HCT116 (cell line): ENCODE measurements at regions not wholly inside any gene's neighbourhood (a gene's known extent, or its start where the extent isn't known, plus 50 kb on each side); places are given as distances from the start of the nearest gene placed in this dataset.

Source experiments
- ATAC-seq: fragments of 200-7000 bp; cut with Tn5 transposase; 2 replicates; pipeline ENCODE4 v1.9.1; 2020; ENCODE audit warnings: mild to moderate bottlenecking, moderate library complexity
- BruUV-seq: library from RNA; stranded (reverse); fragments of 400-500 nt; replicated peaks from 2 replicates; lab custom pipeline; 2021; lab: Mats Ljungman, UMichigan
- CTCF ChIA-PET: fragments of 300-600 bp; sonication (Branson Sonifier 250); formaldehyde crosslinking; loops from one replicate; lab custom pipeline; 2021; ENCODE audit warnings: antibody characterized with exemption; lab: Charles Lee
- POLR2A ChIA-PET: fragments of 300-600, 350-600 bp; sonication (Branson Sonifier 250); formaldehyde crosslinking; loops from one replicate; lab custom pipeline; 2021; ENCODE audit warnings: antibody characterized with exemption; lab: Charles Lee
- RAD21 ChIA-PET, 2 experiments: fragments of 300-600 bp; sonication (Branson Sonifier 250); formaldehyde crosslinking; loops; one replicate each; lab custom pipeline; 2023; ENCODE audit warnings: low total read pairs in 2 of 2; ENCODE audit not compliant: uncharacterized antibody in 2 of 2, unreplicated experiment in 2 of 2, low non-redundant PET in 1 of 2; lab: Charles Lee
- DNase-seq: peaks from one replicate; pipeline ENCODE4 v3.0.0-alpha.2; 2010; ENCODE audit warnings: low read depth, low spot score
- H2AFZ ChIP-seq: fragments of 200-600 bp; shearing (Covaris generic), sonication (generic); 2 replicates; pipeline ENCODE4 v1.6.1; 2017; ENCODE audit warnings: low read depth, mixed run types, mixed read lengths, antibody characterized with exemption, low read length; ENCODE audit not compliant: poor library complexity, severe bottlenecking
- H3K27ac ChIP-seq: 2 replicates; pipeline ENCODE4 v1.5.1; 2012; ENCODE audit warnings: low read depth, low read length
- H3K27me3 ChIP-seq: fragments of 200-600 bp; sonication (generic); 2 replicates; pipeline ENCODE4 v1.6.1; 2016; ENCODE audit warnings: mixed run types, low read length, mixed read lengths; ENCODE audit not compliant: insufficient read depth
- H3K36me3 ChIP-seq, 2 experiments: fragments of 200-500 bp in 1 of 2; fragments of 200-600 bp in 1 of 2; sonication (Bioruptor generic) in 1 of 2; sonication (generic) in 1 of 2; 2 replicates each; pipeline versions ENCODE4 v1.5.1 to v1.6.1; 2014 to 2016; ENCODE audit warnings: low read length in 2 of 2, inconsistent platforms in 1 of 2, mixed read lengths in 1 of 2, mixed run types in 1 of 2; ENCODE audit not compliant: insufficient read depth in 2 of 2, control insufficient read depth in 1 of 2
- H3K4me1 ChIP-seq, 2 experiments: fragments of 200-600 bp in 1 of 2; sonication (generic) in 1 of 2; 2 replicates each; pipeline versions ENCODE4 v1.5.1 to v1.6.1; 2012 to 2017; ENCODE audit warnings: low read length in 2 of 2, inconsistent platforms in 1 of 2, mild to moderate bottlenecking in 1 of 2, mixed read lengths in 1 of 2, mixed run types in 1 of 2, moderate library complexity in 1 of 2; ENCODE audit not compliant: insufficient read depth in 2 of 2, control insufficient read depth in 1 of 2
- H3K4me2 ChIP-seq: fragments of 200-600 bp; sonication (generic); 2 replicates; pipeline ENCODE4 v1.6.1; 2017; ENCODE audit warnings: mixed run types, low read length, mixed read lengths
- H3K4me3 ChIP-seq, 2 experiments: fragments of 200-600 bp in 1 of 2; sonication (generic) in 1 of 2; replicated peaks in 1 of 2; 2 replicates each; pipeline ENCODE4 v1.5.1; 2011 to 2016; ENCODE audit warnings: low read length in 2 of 2, control low read depth in 1 of 2, low read depth in 1 of 2, mild to moderate bottlenecking in 1 of 2, mixed read lengths in 1 of 2, mixed run types in 1 of 2
- H3K79me2 ChIP-seq: fragments of 200-600 bp; sonication (generic); 2 replicates; pipeline ENCODE4 v1.6.1; 2017; ENCODE audit warnings: mild to moderate bottlenecking, mixed run types, low read length, moderate library complexity, mixed read lengths; ENCODE audit not compliant: insufficient read depth
- H3K9ac ChIP-seq: fragments of 200-600 bp; sonication (generic); 2 replicates; pipeline ENCODE4 v1.6.1; 2016; ENCODE audit warnings: low read length, mixed read lengths
- H3K9me2 ChIP-seq: fragments of 200-600 bp; sonication (generic), shearing (Covaris generic); 2 replicates; pipeline ENCODE4 v1.6.1; 2017; ENCODE audit warnings: mixed run types, mild to moderate bottlenecking, moderate library complexity; ENCODE audit not compliant: insufficient read depth
- H3K9me3 ChIP-seq, 2 experiments: fragments of 200-500 bp in 1 of 2; fragments of 200-600 bp in 1 of 2; sonication (Bioruptor generic) in 1 of 2; sonication (generic) in 1 of 2; 2 replicates each; pipeline ENCODE4 v1.6.1; 2014 to 2017; ENCODE audit warnings: low read length in 2 of 2, mixed read lengths in 2 of 2, inconsistent platforms in 1 of 2, low read depth in 1 of 2, mild to moderate bottlenecking in 1 of 2, mixed run types in 1 of 2, moderate library complexity in 1 of 2; ENCODE audit not compliant: control insufficient read depth in 1 of 2, insufficient read depth in 1 of 2
- H4K20me1 ChIP-seq: fragments of 200-600 bp; sonication (generic), shearing (Covaris generic); 2 replicates; pipeline ENCODE4 v1.6.1; 2017; ENCODE audit warnings: mixed run types, mild to moderate bottlenecking, moderate library complexity; ENCODE audit not compliant: insufficient read depth
- CEBPB ChIP-seq: IDR thresholded peaks from 2 replicates; pipeline ENCODE4 v1.6.1; 2012; ENCODE audit warnings: low read depth
- CTCF ChIP-seq, 3 experiments: fragments of 200-600 bp in 1 of 3; sonication (generic) in 1 of 3; IDR thresholded peaks in 2 of 3; conservative IDR thresholded peaks in 1 of 3; 2 replicates each; pipeline ENCODE4 v1.5.1; 2012 to 2017; ENCODE audit warnings: low read depth in 2 of 3, low read length in 2 of 3, antibody characterized with exemption in 1 of 3, borderline replicate concordance in 1 of 3, control low read depth in 1 of 3, mild to moderate bottlenecking in 1 of 3, mixed read lengths in 1 of 3, mixed run types in 1 of 3, moderate library complexity in 1 of 3; ENCODE audit not compliant: insufficient read depth in 1 of 3
- ELF1 ChIP-seq: IDR thresholded peaks from 2 replicates; pipeline ENCODE4 v1.6.1; 2012; ENCODE audit warnings: low read depth, borderline replicate concordance
- EZH2 ChIP-seq: fragments of 200-600 bp; sonication (generic); IDR thresholded peaks from 2 replicates; pipeline ENCODE4 v1.6.1; 2017; ENCODE audit warnings: antibody characterized with exemption, mixed run types
- FOSL1 ChIP-seq: IDR thresholded peaks from 2 replicates; pipeline ENCODE4 v1.6.1; 2012; ENCODE audit warnings: low read depth
- POLR2A ChIP-seq: IDR thresholded peaks from 2 replicates; pipeline ENCODE4 v1.7.0; 2011; ENCODE audit warnings: borderline replicate concordance; ENCODE audit not compliant: insufficient read depth, insufficient read length; ENCODE audit errors: extremely low read depth
- POLR2AphosphoS5 ChIP-seq: IDR thresholded peaks from 2 replicates; pipeline ENCODE4 v1.6.1; 2011; ENCODE audit warnings: mild to moderate bottlenecking, low read depth, low read length, moderate library complexity
- REST ChIP-seq: IDR thresholded peaks from 2 replicates; pipeline ENCODE4 v1.6.1; 2012; ENCODE audit warnings: low read depth
- SIN3A ChIP-seq: IDR thresholded peaks from 2 replicates; pipeline ENCODE4 v1.6.1; 2012; ENCODE audit warnings: low read depth
- SP1 ChIP-seq: IDR thresholded peaks from 2 replicates; pipeline ENCODE4 v1.6.1; 2012; ENCODE audit warnings: low read depth
- ZBTB33 ChIP-seq: IDR thresholded peaks from 2 replicates; pipeline ENCODE4 v1.6.1; 2011; ENCODE audit warnings: mild to moderate bottlenecking, low read length, moderate library complexity; ENCODE audit not compliant: insufficient replicate concordance; ENCODE audit errors: extremely low read depth
- ZFX ChIP-seq: fragments of 450-650 bp; IDR thresholded peaks from 2 replicates; pipeline ENCODE4 v1.6.1; 2017
- ZNF274 ChIP-seq: fragments of 200-500 bp; sonication (Bioruptor generic); IDR thresholded peaks from 2 replicates; pipeline ENCODE4 v1.6.1; 2014; ENCODE audit warnings: mild to moderate bottlenecking, low read depth, low read length, inconsistent platforms
- intact Hi-C: fragments of 100-400 bp; cut with micrococcal nuclease; formaldehyde crosslinking; loops from 2 replicates; pipeline ENCODE4 v1.10.0; 2022
- TF ChIP-seq, protein P1 (sequence below): IDR thresholded peaks from 2 replicates; pipeline ENCODE4 v1.6.1; 2012
- TF ChIP-seq, protein P2 (sequence below): IDR thresholded peaks from 2 replicates; pipeline ENCODE4 v1.6.1; 2012

- CTCF ChIA-PET = no interaction called here
- BruUV-seq = no TSS peak
These were observed 84.8 kb upstream of the TBC1D3K start for GRCh38 chr17:37839196-37839978.

More at GRCh38 chr17:37839196-37839978, 84.8 kb upstream of the TBC1D3K start:
- DNase-seq = no peak
- ChIA-PET POLR2A (no interaction called here), RAD21 (no interaction called here)
- no peak for TF ChIP-seq ZNF274
- TF ChIP-seq, protein P1, sequence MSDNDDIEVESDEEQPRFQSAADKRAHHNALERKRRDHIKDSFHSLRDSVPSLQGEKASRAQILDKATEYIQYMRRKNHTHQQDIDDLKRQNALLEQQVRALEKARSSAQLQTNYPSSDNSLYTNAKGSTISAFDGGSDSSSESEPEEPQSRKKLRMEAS = no peak
- TF ChIP-seq FOSL1 = no peak
- no peak for TF ChIP-seq EZH2
- no peak for TF ChIP-seq POLR2A
- no peak for TF ChIP-seq POLR2AphosphoS5
- no peak for TF ChIP-seq CTCF (IDR thresholded peaks at IDR 0.05 in 2 of 3, conservative IDR thresholded peaks at IDR 0.05 in 1 of 3; ENCODE audit: borderline replicate concordance in 1 of 3, insufficient read depth in 1 of 3, low read depth in 2 of 3, low read length in 2 of 3)
- TF ChIP-seq ZFX = no peak
- TF ChIP-seq, protein P2, sequence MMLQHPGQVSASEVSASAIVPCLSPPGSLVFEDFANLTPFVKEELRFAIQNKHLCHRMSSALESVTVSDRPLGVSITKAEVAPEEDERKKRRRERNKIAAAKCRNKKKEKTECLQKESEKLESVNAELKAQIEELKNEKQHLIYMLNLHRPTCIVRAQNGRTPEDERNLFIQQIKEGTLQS = no peak
- TF ChIP-seq SP1 = no peak
- TF ChIP-seq SIN3A = no peak
- TF ChIP-seq REST = no peak
- TF ChIP-seq ZBTB33 = no peak
- no peak for TF ChIP-seq ELF1
- no peak for TF ChIP-seq CEBPB
- Histone ChIP-seq H3K4me1 (peaks cover 0 to 2% of the 10 kb centered on the region in 2 experiments; a peak in 1 of 4 replicates), H3K4me2 (no peak overlapping the region), H3K9me3 (no peaks in the 10 kb centered on the region), H3K9me2 (no peaks in the 10 kb centered on the region), H3K27me3 (no peaks in the 10 kb centered on the region; the same call in 1 of the 2 replicates), H4K20me1 (no peaks in the 10 kb centered on the region), H3K4me3 (no peak overlapping the region), H3K79me2 (no peaks in the 10 kb centered on the region), H3K36me3 (no peaks in the 10 kb centered on the region), H2AFZ (no peak overlapping the region), H3K27ac (no peak overlapping the region), H3K9ac (no peak overlapping the region)
- intact Hi-C loops = no loop called here
- no peak for ATAC-seq
